ENCODE measurements at regions not wholly inside any gene's neighbourhood (a gene's known extent, or its start where the extent isn't known, plus 50 kb on each side); places are given as distances from the start of the nearest gene placed in this dataset.

- no peaks in the 10 kb centered on the region for H4K20me1 ChIP-seq (ENCODE audit: insufficient read depth, low read length)
- TF ChIP-seq RFX5 (IDR thresholded peaks at IDR 0.05; ENCODE audit: low read depth, low read length) (no peak), MXI1 (IDR thresholded peaks at IDR 0.05; ENCODE audit: borderline replicate concordance, low read depth, low read length) (no peak), POLR2A (IDR thresholded peaks at IDR 0.05; ENCODE audit: low read depth, low read length) (no peak), BHLHE40 (IDR thresholded peaks at IDR 0.05; ENCODE audit: low read depth, low read length) (no peak), RCOR1 (IDR thresholded peaks at IDR 0.05; ENCODE audit: insufficient replicate concordance, low read length) (no peak), SMC3 (IDR thresholded peaks at IDR 0.05; ENCODE audit: low read depth, low read length) (no peak), USF2 (IDR thresholded peaks at IDR 0.05; ENCODE audit: low read depth, low read length) (no peak), RAD21 (IDR thresholded peaks at IDR 0.05; ENCODE audit: low read length) (no peak), ELK1 (IDR thresholded peaks at IDR 0.05; ENCODE audit: borderline replicate concordance, low read depth, low read length) (no peak), CHD1 (IDR thresholded peaks at IDR 0.05; ENCODE audit: low read depth, low read length) (no peak)
- no peak for DNase-seq
- H3K4me3 ChIP-seq (ENCODE audit: insufficient read depth, low read depth, low read length) = no peak overlapping the region
- no TSS peak for BruUV-seq (replicated peaks)
- H3K4me1 ChIP-seq (ENCODE audit: control insufficient read depth, insufficient read depth, low read length) = no peaks in the 10 kb centered on the region
- H3K9me1 ChIP-seq (ENCODE audit: insufficient read depth, low read length) = no peaks in the 10 kb centered on the region
- no peak overlapping the region for H2BK5ac ChIP-seq (ENCODE audit: low read depth, low read length, poor library complexity, severe bottlenecking)
- H2AFZ ChIP-seq (replicated peaks; ENCODE audit: low read length, poor library complexity) = no peak overlapping the region
- H3K56ac ChIP-seq (ENCODE audit: extremely low read depth, insufficient read depth, low read length) = no peak overlapping the region
- CTCF ChIA-PET = no interaction called here
- no peaks in the 10 kb centered on the region for H3K36me3 ChIP-seq (ENCODE audit: control insufficient read depth, insufficient read depth, low read length)
- no peak overlapping the region for H2BK120ac ChIP-seq (ENCODE audit: low read depth, low read length)
- no peak overlapping the region for H3K14ac ChIP-seq (replicated peaks; ENCODE audit: low read depth, low read length)
- H3K79me1 ChIP-seq (ENCODE audit: low read depth in 1 of 2, low read length in 2 of 2) = no peaks in the 10 kb centered on the region
- in situ Hi-C loops (cut with MboI; ENCODE audit: low sequenced_read_pairs) = no loop called here
- dilution Hi-C loops (cut with HindIII; ENCODE audit: low sequenced_read_pairs, unreplicated experiment) = no loop called here
- H3K4me2 ChIP-seq (ENCODE audit: low read depth, low read length) = no peak overlapping the region
- no peak overlapping the region for H3K4ac ChIP-seq (ENCODE audit: low read depth, low read length)
- WGBS, 2 experiments (ENCODE audit: extremely low coverage in 2 of 2, insufficient read length in 1 of 2) = 100% methylated on average over 1 of the region's 3 CpGs; no CpG with 5 or more reads in 1 of the 2 experiments
- no peaks in the 10 kb centered on the region for H3K9me3 ChIP-seq (ENCODE audit: control insufficient read depth, insufficient read depth, low read length)
- intact Hi-C loops (cut with micrococcal nuclease) = no loop called here
- no peak overlapping the region for H4K5ac ChIP-seq (ENCODE audit: low read depth, low read length)
- H2AK9ac ChIP-seq (replicated peaks; ENCODE audit: low read depth, low read length, poor library complexity) = no peak overlapping the region
- H4K8ac ChIP-seq (ENCODE audit: low read depth in 2 of 2, low read length in 2 of 2) = no peak overlapping the region
- no peak overlapping the region for H3K27ac ChIP-seq (ENCODE audit: insufficient read depth, low read length)
- no peak overlapping the region for H2BK20ac ChIP-seq (ENCODE audit: low read depth, low read length)
- no peak overlapping the region for H4K91ac ChIP-seq (ENCODE audit: insufficient read depth, low read depth, low read length)
- no peak overlapping the region for H2BK15ac ChIP-seq (ENCODE audit: low read depth, low read length)
- ATAC-seq (ENCODE audit: low read depth) = no peak
- H3K18ac ChIP-seq (ENCODE audit: low read depth, low read length) = no peak overlapping the region
- no peak overlapping the region for H3K9ac ChIP-seq (ENCODE audit: low read depth, low read length)
- POLR2A ChIA-PET (ENCODE audit: unreplicated experiment) = no interaction called here
- H2AK5ac ChIP-seq (ENCODE audit: low read depth, low read length) = no peak overlapping the region
- H3K23ac ChIP-seq (ENCODE audit: low read depth, low read length) = no peak overlapping the region
- H3K27me3 ChIP-seq (ENCODE audit: control insufficient read depth, insufficient read depth, low read length) = no peaks in the 10 kb centered on the region
Measured at GRCh38 chr6:125503181-125503580, 201.4 kb upstream of the HDDC2 start.
